ENCODE measurements at regions not wholly inside any gene's neighbourhood (a gene's known extent, or its start where the extent isn't known, plus 50 kb on each side); places are given as distances from the start of the nearest gene placed in this dataset.

DNA sequence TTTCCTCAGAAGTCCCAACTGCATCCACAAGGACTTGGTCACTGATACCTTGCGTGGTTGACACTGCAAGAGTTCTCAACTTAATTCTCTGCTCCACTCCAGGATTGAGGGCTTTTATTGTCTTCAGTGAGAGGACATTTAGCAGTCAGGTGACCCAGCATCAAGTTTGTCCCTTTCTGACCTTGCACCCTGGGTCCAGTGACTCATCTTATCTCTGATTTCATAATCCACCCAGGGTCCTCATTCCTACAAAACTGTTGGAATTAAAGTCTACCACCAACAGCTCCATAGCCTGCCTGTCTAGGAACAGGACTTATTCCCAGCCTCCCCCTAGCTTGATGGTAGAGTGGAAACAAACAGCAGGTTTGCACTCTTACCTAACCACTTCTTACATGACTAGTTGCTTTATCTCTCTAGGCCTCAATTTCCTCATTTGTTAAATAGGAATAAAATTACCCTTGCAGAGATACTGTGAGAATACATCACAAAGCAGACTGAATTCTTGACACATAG, 151.3 kb upstream of the LPP start:
- Histone ChIP-seq H3K27me3 (no peaks in the 10 kb centered on the region), H3K36me3 (no peaks in the 10 kb centered on the region), H3K27ac (no peak overlapping the region), H3K9me3 (no peaks in the 10 kb centered on the region), H3K4me3 (no peak overlapping the region), H3K4me1 (no peaks in the 10 kb centered on the region)
- TF ChIP-seq, protein P1, sequence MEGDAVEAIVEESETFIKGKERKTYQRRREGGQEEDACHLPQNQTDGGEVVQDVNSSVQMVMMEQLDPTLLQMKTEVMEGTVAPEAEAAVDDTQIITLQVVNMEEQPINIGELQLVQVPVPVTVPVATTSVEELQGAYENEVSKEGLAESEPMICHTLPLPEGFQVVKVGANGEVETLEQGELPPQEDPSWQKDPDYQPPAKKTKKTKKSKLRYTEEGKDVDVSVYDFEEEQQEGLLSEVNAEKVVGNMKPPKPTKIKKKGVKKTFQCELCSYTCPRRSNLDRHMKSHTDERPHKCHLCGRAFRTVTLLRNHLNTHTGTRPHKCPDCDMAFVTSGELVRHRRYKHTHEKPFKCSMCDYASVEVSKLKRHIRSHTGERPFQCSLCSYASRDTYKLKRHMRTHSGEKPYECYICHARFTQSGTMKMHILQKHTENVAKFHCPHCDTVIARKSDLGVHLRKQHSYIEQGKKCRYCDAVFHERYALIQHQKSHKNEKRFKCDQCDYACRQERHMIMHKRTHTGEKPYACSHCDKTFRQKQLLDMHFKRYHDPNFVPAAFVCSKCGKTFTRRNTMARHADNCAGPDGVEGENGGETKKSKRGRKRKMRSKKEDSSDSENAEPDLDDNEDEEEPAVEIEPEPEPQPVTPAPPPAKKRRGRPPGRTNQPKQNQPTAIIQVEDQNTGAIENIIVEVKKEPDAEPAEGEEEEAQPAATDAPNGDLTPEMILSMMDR (IDR thresholded peaks at IDR 0.05): no peak
- DNase-seq: no peak
- intact Hi-C loops (cut with DNase I; ENCODE audit: low total_unique reads): no loop called here

DNA sequence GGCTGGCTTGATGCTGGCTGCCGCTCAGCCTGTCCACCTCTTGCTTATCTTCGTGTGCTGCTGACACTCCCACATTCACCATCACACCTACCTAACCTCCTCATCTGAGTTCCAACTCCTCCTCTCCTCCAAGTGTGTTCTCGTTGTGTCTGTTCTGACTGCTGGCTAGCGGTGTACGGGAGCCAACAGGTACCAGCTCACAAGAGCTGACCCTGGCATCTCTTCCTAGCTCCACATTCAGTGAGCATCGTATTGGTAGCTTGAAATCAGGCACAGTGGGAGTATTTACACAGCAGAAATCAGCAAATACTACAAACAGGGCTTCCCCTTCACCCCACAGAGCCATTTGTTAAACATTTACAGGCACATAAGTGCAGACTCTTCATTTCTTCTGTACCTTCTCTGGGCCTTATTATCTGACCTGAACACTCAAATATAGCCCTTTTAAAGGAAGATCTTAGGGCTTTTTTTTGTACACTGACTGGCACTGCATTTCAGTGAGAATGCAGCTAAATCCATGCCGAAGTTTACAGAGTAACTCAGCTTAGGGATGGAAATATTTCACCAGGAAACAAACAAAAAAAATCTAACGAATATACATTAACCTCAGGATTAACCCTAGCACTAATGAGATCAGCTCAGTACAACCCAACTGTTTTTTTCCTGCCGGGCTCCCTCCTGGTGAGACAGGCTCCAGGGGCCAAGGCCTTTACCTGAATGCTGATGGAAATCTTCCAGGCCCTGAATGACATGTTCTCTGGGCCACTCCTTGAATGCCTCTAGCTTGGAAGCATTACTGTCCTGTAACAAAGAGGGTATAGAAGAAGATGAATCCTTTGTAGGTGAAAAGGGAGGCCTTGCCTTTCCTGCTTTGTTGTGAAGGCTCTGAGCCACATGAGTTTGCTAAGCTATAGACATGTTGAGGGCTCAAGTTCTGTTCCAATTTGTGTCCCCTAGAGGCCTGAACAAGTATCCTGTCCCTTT, 150.5 kb upstream of the LPP start:
- Histone ChIP-seq H3K4me1 (no peaks in the 10 kb centered on the region), H3K4me3 (no peak overlapping the region), H3K27me3 (no peaks in the 10 kb centered on the region), H3K9me3 (no peaks in the 10 kb centered on the region), H3K27ac (no peak overlapping the region), H3K36me3 (no peaks in the 10 kb centered on the region)
- no peak for DNase-seq
- TF ChIP-seq, protein P1 (IDR thresholded peaks at IDR 0.05): no peak
- intact Hi-C loops (cut with DNase I; ENCODE audit: low total_unique reads): no loop called here

DNA sequence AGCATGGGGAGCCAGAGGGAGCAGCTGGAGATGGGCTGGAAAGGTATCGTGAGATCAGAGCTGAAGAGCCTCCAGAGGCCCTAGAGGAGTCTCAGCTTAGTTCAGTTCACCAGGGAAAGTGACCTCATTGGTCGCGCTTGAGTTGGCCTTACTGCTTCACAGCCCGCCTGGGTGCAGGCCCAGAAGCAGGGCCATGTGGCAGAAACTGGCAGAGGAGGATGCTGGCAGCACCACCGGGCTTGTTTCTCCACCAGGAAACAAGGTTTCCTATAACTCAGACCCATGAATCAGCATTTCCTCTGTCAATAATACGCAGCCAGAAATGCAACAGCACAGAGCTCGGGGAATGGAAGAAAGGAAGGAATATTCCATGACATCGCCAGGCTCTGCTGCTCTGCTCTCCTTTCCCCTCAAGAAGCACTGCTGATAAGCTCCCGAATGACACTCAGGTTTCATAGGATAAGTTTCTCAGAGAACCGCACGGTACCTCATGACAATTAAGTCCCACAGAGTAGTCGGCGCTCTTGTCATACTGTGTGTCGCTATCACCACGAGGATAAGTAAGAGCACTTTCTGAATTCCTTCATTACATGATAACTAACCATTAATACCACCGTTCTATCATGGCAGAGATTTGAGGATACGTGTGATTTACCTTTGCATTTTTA, 147.1 kb upstream of the LPP start:
- no peaks in the 10 kb centered on the region for H3K9me3 ChIP-seq
- no peaks in the 10 kb centered on the region for H3K4me1 ChIP-seq
- TF ChIP-seq, protein P1 (IDR thresholded peaks at IDR 0.05): no peak
- intact Hi-C loops (cut with DNase I; ENCODE audit: low total_unique reads): no loop called here
- H3K4me3 ChIP-seq: no peak overlapping the region
- H3K27me3 ChIP-seq: no peaks in the 10 kb centered on the region
- H3K36me3 ChIP-seq: no peaks in the 10 kb centered on the region
- peak in 1 of 2 donors; percentile 74 for DNase-seq
- no peak overlapping the region for H3K27ac ChIP-seq

DNA sequence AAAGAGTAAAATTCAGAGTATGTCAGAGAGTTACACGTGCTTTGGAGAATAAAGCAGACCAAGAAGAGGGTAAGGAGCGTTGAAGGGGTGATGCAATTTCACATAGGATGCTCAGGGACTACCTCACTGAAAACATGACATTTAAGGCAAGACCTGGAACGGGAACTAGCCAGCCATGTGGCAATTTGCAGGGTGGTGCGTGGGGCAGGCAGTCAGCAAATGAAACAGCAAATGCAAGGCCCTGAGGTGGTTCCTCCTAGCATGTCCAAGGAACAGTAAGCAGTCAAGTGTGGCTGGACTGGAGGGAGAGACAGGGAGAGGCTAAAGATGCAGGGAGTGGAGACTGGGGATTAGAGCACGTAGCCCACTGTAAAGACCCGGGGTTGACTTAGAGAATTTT, 146.1 kb upstream of the LPP start:
- Histone ChIP-seq H3K27me3 (no peaks in the 10 kb centered on the region), H3K36me3 (no peaks in the 10 kb centered on the region), H3K4me3 (no peak overlapping the region), H3K4me1 (no peaks in the 10 kb centered on the region), H3K27ac (no peak overlapping the region), H3K9me3 (no peaks in the 10 kb centered on the region)
- DNase-seq: no peak
- intact Hi-C loops (cut with DNase I; ENCODE audit: low total_unique reads): no loop called here
- TF ChIP-seq, protein P1 (IDR thresholded peaks at IDR 0.05): no peak

DNA sequence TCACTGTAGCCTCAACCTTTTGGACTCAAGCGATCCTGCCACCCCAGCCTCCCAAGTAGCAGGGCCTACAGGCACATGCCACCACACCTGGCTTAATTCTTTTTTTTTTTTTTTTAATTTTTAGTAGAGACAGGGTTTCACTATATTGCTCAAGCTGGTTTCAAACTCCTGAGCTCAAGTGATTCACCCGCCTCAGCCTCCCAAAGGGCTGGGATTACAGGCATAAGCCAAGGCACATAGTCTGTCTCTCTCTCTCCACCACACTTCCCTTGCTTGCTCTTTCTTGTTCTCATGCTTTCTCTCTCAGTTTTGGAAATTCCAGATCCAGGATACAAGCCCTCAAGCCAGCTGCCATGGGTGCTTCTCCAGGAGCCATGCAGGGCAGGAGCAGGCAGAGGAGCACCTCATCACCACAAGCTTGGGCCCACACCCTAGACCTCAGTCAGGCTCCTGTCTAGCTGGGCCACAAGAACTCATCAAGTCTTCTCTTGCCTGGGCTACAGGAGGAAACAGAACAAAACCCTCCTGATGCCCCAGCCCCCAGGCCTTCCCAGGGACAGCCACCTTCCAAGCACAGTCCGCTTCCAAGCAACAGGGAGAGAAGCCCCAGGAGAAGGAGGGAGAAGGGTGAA, 145.3 kb upstream of the LPP start:
- TF ChIP-seq, protein P1 (IDR thresholded peaks at IDR 0.05): no peak
- H3K27ac ChIP-seq: no peak overlapping the region
- H3K4me1 ChIP-seq: no peaks in the 10 kb centered on the region
- no peak overlapping the region for H3K4me3 ChIP-seq
- no peaks in the 10 kb centered on the region for H3K27me3 ChIP-seq
- no peaks in the 10 kb centered on the region for H3K9me3 ChIP-seq
- DNase-seq: no peak
- no peaks in the 10 kb centered on the region for H3K36me3 ChIP-seq
- intact Hi-C loops (cut with DNase I; ENCODE audit: low total_unique reads): no loop called here
